ENCODE measurements at regions not wholly inside any gene's neighbourhood (a gene's known extent, or its start where the extent isn't known, plus 50 kb on each side); places are given as distances from the start of the nearest gene placed in this dataset.

- Histone ChIP-seq H3K4me2 (no peak overlapping the region), H3K4me3 (no peak overlapping the region), H3K4me1 (no peaks in the 10 kb centered on the region), H3F3A (ENCODE audit: low read depth) (no peaks in the 10 kb centered on the region), H4K20me1 (ENCODE audit: low read depth) (no peaks in the 10 kb centered on the region), H3K9ac (no peak overlapping the region), H3K79me2 (ENCODE audit: low read depth) (no peaks in the 10 kb centered on the region), H3K27ac (no peak overlapping the region), H3K9me3 (ENCODE audit: low read depth) (no peaks in the 10 kb centered on the region), H3K36me3 (no peaks in the 10 kb centered on the region), H2AFZ (replicated peaks) (no peak overlapping the region), H3K27me3 (no peaks in the 10 kb centered on the region)
- no peak for DNase-seq (ENCODE audit: low spot score)
- no peaks in the 10 kb centered on the region for H3K36me3 Mint-ChIP-seq
- peaks cover 3% of the 10 kb centered on the region for H3K4me1 Mint-ChIP-seq
- TF ChIP-seq, protein P1, sequence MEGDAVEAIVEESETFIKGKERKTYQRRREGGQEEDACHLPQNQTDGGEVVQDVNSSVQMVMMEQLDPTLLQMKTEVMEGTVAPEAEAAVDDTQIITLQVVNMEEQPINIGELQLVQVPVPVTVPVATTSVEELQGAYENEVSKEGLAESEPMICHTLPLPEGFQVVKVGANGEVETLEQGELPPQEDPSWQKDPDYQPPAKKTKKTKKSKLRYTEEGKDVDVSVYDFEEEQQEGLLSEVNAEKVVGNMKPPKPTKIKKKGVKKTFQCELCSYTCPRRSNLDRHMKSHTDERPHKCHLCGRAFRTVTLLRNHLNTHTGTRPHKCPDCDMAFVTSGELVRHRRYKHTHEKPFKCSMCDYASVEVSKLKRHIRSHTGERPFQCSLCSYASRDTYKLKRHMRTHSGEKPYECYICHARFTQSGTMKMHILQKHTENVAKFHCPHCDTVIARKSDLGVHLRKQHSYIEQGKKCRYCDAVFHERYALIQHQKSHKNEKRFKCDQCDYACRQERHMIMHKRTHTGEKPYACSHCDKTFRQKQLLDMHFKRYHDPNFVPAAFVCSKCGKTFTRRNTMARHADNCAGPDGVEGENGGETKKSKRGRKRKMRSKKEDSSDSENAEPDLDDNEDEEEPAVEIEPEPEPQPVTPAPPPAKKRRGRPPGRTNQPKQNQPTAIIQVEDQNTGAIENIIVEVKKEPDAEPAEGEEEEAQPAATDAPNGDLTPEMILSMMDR (IDR thresholded peaks at IDR 0.05) = no peak
- TF ChIP-seq EZH2phosphoT487 (IDR thresholded peaks at IDR 0.05) = no peak
- no peak for TF ChIP-seq EZH2 (IDR thresholded peaks at IDR 0.05)
- no peak overlapping the region for H3K27ac Mint-ChIP-seq
- H3K9me3 Mint-ChIP-seq = peaks cover 14% of the 10 kb centered on the region
- H3K27me3 Mint-ChIP-seq (ENCODE audit: insufficient read depth, low read depth) = peaks cover 2% of the 10 kb centered on the region
- no peak overlapping the region for H3K4me3 Mint-ChIP-seq
These were observed 90.1 kb upstream of the EFHC2 start for GRCh38 chrX:44433556-44433955.

DNA sequence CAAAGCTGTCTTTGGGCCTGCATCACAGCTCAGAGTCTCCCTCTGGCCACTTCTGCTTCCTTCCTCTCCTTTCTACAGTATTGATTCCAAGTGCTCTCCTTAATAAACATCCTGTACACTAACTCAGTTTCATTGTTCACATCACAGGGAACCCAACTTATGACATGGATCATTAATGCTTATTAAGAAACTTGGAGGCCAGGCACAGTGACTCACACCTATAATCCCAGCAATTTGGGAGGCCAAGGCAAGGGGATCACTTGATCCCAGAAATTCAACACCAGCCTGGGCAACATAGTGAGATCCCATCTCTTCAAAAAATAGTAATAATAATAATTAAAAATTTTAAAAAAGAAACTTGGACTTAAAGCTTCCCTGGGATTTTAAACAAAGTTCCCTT lies 89.2 kb upstream of the EFHC2 start:
- no peak overlapping the region for H2AFZ ChIP-seq (replicated peaks)
- Mint-ChIP-seq H3K4me1 (peaks cover 3% of the 10 kb centered on the region), H3K36me3 (no peaks in the 10 kb centered on the region), H3K4me3 (no peak overlapping the region), H3K27ac (no peak overlapping the region), H3K9me3 (peaks cover 12% of the 10 kb centered on the region), H3K27me3 (ENCODE audit: insufficient read depth, low read depth) (peaks cover 2% of the 10 kb centered on the region)
- no peak for TF ChIP-seq EZH2phosphoT487 (IDR thresholded peaks at IDR 0.05)
- no peak for TF ChIP-seq EZH2 (IDR thresholded peaks at IDR 0.05)
- TF ChIP-seq, protein P1 (IDR thresholded peaks at IDR 0.05) = no peak
- no peaks in the 10 kb centered on the region for H3F3A ChIP-seq (ENCODE audit: low read depth)
- no peaks in the 10 kb centered on the region for H3K36me3 ChIP-seq
- no peak for DNase-seq (ENCODE audit: low spot score)
- no peaks in the 10 kb centered on the region for H3K4me1 ChIP-seq
- no peak overlapping the region for H3K9ac ChIP-seq
- H3K79me2 ChIP-seq (ENCODE audit: low read depth) = no peaks in the 10 kb centered on the region
- H3K4me3 ChIP-seq = no peak overlapping the region
- no peaks in the 10 kb centered on the region for H3K27me3 ChIP-seq
- no peaks in the 10 kb centered on the region for H4K20me1 ChIP-seq (ENCODE audit: low read depth)
- H3K27ac ChIP-seq = no peak overlapping the region
- no peak overlapping the region for H3K4me2 ChIP-seq
- no peaks in the 10 kb centered on the region for H3K9me3 ChIP-seq (ENCODE audit: low read depth)

- Histone ChIP-seq H3K4me2 (no peak overlapping the region), H2AFZ (replicated peaks) (no peak overlapping the region), H3F3A (ENCODE audit: low read depth) (no peaks in the 10 kb centered on the region), H3K4me3 (no peak overlapping the region), H3K36me3 (no peaks in the 10 kb centered on the region), H4K20me1 (ENCODE audit: low read depth) (no peaks in the 10 kb centered on the region), H3K9ac (no peak overlapping the region), H3K27ac (no peak overlapping the region), H3K79me2 (ENCODE audit: low read depth) (no peaks in the 10 kb centered on the region), H3K9me3 (ENCODE audit: low read depth) (no peaks in the 10 kb centered on the region), H3K27me3 (no peaks in the 10 kb centered on the region), H3K4me1 (no peaks in the 10 kb centered on the region)
- H3K9me3 Mint-ChIP-seq = peaks cover 4% of the 10 kb centered on the region
- no peaks in the 10 kb centered on the region for H3K36me3 Mint-ChIP-seq
- H3K4me1 Mint-ChIP-seq = peaks cover 3% of the 10 kb centered on the region
- no peak overlapping the region for H3K4me3 Mint-ChIP-seq
- H3K27me3 Mint-ChIP-seq (ENCODE audit: insufficient read depth, low read depth) = peaks cover 2% of the 10 kb centered on the region
- DNase-seq (ENCODE audit: low spot score) = no peak
- TF ChIP-seq EZH2 (IDR thresholded peaks at IDR 0.05) = no peak
- TF ChIP-seq, protein P1 (IDR thresholded peaks at IDR 0.05) = no peak
- TF ChIP-seq EZH2phosphoT487 (IDR thresholded peaks at IDR 0.05) = no peak
- H3K27ac Mint-ChIP-seq = no peak overlapping the region
These were observed 87.7 kb upstream of the EFHC2 start for GRCh38 chrX:44431194-44431593.
